UCSD-AML1 (cell line): ENCODE measurements at regions not wholly inside any gene's neighbourhood (a gene's known extent, or its start where the extent isn't known, plus 50 kb on each side); places are given as distances from the start of the nearest gene placed in this dataset.

Source experiments
- DNase-seq: peaks from one replicate; lab custom pipeline; 2025; ENCODE audit not compliant: unreplicated experiment; lab: John Stamatoyannopoulos, UW

DNA sequence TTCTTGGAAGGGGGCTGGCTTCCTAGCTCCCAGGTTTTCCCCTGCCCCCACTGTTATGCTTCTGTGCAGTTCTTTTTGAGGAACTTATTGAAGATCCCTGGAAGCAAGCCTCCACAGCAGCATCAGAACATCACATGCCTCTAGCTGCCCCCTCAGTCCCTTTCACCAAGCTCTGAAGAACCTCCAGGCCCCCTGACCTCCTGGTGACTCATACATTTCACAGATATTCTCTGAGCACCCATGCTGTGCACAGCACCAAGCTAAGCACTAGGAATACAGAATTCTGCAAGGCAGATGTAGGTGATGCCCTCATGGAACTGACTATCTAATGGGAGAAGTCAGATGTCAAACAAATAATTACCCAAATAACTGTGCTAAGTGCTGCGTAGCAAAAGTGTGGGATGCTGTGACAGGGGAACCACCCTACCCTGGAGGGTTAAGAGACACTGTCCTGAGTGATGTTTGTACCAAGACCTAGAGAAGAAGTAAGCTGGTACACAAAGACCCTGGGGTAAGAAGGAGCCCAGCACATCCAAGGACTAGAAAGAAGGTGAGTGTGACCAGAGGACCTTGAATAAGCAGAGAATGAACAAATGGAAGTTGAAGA is 213.7 kb upstream of the NR4A3 start:
- no peak for DNase-seq

DNA sequence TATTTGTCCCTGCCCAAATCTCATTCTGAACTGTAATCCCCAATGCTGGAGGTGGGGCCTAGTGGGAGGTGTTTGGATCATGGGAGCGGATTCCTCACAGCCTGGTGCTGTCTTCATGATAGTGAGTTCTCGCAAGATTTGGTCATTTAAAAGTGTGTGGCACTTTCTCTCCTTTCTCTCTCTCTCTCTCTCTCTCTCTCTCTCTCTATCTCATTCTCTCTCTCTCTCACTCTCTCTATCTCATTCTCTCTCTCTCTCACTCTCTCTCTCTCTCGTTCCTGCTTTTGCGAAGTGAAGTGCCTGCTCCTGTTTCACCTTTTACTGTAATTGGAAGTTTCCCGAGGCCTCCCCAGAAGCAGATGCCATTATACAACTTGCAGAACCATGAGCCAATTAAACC is 207.3 kb upstream of the NR4A3 start:
- DNase-seq, result no peak

DNA sequence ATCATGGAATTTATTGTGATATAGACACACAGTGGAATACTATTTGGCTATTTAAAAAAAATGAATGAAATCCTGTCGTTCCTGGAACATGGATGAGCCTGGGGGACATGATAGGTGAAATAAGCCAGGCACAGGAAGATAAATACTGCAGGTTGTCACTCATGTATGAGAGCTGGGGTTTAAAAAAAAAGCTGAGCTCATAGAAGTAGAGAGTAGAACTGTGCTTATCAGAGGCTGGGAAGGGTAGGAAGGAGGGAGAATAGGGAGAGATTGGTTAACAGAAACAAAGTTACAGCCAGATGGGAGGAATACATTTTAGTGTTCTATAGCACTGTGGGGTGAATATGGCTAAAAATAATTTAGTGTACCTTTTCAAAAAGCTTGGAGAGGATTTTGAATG is 200.6 kb upstream of the NR4A3 start:
- no peak for DNase-seq

GRCh38 chr9:99622679-99623078 is 199.0 kb upstream of the NR4A3 start:
- DNase-seq, result no peak

- no peak for DNase-seq
Measured at GRCh38 chr9:99623780-99624364, 197.8 kb upstream of the NR4A3 start.

DNA sequence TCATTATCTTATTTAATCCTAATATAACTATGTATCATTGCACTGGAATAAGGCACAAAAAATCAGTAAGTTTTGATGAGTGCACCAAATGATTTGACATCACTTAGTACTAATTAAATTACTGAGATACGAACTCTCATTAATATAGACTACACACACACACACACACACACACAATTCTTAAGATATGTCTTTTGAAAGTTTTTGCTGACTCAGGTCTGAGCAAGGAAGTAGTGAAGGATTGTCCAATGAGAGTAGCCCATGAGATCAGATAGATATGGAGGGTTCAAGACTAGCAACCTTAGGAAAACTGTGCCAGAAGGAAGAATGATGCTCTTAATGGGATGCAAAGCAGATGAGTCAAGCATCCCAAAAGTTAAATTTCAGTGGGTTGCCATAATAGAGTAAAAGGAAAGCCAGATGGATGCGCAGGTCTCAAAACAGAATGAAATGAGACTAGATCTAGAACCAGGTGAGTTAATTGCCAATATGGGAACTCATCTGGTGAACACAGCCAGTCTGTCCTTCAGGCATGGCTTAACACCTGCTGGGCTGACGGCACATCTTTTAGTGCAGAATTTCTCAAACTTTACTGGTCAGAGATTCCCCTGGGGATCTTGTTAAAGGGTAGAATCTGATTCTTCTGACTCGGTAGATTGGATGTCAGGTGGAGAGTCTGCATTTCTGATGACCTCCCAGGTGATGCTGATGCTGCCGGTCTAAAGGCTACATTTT is 197.0 kb upstream of the NR4A3 start:
- DNase-seq, result no peak

GRCh38 chr9:99626426-99626825 is 195.3 kb upstream of the NR4A3 start:
- no peak for DNase-seq

GRCh38 chr9:99628285-99628684 is 193.4 kb upstream of the NR4A3 start:
- DNase-seq, result no peak

- no peak for DNase-seq
Measured at GRCh38 chr9:99628849-99629620, 192.7 kb upstream of the NR4A3 start.

- no peak for DNase-seq
Measured at GRCh38 chr9:99632349-99633038, 189.2 kb upstream of the NR4A3 start.

DNA sequence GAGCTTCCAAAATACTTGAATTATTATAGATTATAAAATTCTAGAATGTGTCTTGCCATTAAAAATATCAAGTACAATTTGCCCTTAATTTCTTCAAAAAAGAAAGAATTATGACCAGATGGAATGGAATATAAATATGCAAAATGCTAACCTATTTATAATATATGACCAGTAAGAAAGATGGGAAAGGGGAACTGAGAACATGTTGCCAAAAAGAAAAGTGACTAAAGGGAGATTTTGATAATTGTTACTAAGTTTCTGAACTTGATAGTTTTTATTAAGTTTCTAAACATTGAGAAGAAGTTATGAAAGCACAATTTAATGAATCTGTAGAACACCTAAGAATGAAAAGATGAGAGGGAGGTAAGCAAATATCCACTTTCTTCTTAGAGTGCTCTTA is 188.4 kb upstream of the NR4A3 start:
- DNase-seq, result no peak

DNA sequence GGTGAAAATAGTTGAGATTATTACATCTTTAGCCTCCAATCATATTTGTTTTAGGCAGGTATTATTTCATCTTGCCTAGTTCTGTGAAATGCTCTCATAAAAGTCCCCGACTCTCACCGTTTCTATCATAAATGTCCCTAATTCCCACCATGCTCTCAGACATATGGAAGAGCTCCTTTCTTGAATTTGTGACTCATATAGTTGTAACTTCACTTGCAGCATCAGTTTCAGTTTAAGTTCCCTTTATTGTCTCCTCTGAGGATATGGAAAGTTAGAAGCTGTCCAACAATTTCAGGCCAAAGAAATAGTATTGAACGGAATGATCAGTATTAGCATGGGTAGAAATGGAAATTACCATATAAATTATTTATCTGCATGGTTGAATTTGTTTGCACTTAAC is 187.5 kb upstream of the NR4A3 start:
- no peak for DNase-seq

GRCh38 chr9:99635032-99635431 is 186.7 kb upstream of the NR4A3 start:
- no peak for DNase-seq

- DNase-seq, result no peak
Measured at GRCh38 chr9:99637641-99638040, 184.0 kb upstream of the NR4A3 start.

GRCh38 chr9:99638971-99639370 is 182.7 kb upstream of the NR4A3 start:
- DNase-seq, result no peak

- no peak for DNase-seq
Measured at GRCh38 chr9:99647604-99648003, 174.1 kb upstream of the NR4A3 start.

DNA sequence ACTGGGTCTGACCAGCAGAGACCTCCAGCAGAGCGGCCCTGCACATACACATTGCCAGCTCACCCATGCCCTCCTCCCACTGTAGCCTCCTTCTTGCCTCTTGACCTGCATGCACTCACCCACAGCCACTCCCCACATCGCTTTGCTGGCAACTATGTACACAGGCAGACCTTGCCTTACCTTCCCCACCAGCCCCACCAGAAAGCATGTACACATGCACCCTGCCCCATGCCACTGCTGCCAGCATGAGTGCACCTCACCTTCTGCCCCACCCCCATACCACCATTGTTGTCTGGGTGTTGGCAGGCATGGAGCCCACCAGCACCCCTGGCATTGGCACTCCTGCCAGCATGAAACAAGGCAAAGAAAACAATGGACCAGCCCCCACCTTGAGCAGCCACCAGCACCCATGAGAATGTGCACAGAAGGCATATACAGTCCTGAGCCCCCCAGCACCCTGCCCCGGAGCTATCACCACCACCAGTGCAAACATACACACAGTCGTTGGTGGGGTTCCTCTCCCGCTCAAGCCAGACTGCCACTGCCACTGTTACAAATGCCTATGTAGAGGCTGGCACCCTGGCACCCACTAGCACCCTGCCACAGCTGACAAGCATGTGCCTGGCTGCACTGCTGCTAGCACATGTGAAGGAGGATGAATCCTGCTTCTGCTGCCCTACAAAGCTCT is 171.4 kb upstream of the NR4A3 start:
- no peak for DNase-seq

- no peak for DNase-seq
Measured at GRCh38 chr9:99660191-99660636, 161.5 kb upstream of the NR4A3 start.

GRCh38 chr9:99663297-99663696 is 158.4 kb upstream of the NR4A3 start:
- DNase-seq, result no peak

- DNase-seq, result no peak
Measured at GRCh38 chr9:99663856-99664255, 157.8 kb upstream of the NR4A3 start.

DNA sequence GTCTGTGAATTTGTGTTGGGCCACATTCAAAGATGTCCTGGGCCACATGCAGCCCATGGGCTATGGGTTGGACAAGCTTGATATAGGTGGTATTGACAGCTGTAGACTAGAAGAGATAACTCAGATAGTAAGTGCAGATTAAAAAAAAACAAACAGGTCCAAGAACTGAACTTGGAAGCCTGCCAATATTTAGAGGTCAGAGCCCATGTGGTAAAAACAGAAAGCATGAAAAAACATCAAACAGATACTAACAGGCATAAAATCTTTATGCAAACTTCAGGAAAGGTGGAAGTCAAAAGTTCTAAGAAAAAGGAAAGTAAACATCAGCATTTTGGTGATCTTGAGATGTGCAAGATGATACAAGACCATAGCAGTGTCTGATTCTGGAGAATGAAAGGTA is 155.1 kb upstream of the NR4A3 start:
- DNase-seq, result no peak
